HG02759 (cell line): ENCODE measurements at regions not wholly inside any gene's neighbourhood (a gene's known extent, or its start where the extent isn't known, plus 50 kb on each side); places are given as distances from the start of the nearest gene placed in this dataset.

Source experiments
- ATAC-seq: cut with Tn5 transposase; IDR thresholded peaks from one replicate; pipeline ENCODE4 v1.9.1; 2021; ENCODE audit warnings: mild to moderate bottlenecking, moderate library complexity; ENCODE audit not compliant: unreplicated experiment

DNA sequence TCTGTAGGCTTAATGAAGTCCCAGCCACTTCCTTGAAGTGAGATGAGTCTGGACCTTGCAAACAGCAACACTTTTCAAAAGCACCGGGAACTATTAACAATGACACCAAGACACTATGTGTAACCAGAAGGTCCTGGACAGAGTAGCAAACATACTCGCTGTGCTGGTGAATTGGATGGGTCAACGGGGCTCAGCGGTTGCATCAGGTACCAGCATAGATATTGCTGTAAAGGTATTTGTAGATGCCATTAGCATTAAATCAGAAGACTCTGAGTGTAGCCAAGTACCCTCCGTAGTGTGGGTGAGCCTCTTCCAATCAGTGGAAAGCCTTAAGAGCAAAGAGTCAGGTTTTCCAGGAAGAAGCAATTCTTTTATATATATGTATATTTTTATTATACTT lies 140.5 kb downstream of the IRX2 start:
- ATAC-seq: no peak

DNA sequence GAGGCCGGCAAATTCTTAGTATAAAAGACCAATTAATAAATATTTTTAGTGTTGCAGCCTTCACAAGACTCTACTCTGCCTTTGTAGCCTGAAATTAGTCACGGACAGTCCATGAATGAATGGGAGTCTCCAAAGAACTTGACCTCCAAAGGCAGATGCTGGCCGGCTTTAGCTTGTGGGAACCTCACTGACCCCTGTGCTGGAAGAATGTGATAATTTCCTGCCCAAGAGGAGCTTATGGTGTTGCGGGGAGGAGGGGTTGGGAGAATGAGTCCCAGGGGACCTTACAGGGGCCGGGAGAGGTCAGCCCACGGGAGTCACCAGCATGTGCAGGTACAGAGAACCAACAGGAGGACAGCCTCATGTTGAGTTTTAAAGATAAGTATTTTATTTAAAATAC lies 143.1 kb downstream of the IRX2 start:
- ATAC-seq: no peak

DNA sequence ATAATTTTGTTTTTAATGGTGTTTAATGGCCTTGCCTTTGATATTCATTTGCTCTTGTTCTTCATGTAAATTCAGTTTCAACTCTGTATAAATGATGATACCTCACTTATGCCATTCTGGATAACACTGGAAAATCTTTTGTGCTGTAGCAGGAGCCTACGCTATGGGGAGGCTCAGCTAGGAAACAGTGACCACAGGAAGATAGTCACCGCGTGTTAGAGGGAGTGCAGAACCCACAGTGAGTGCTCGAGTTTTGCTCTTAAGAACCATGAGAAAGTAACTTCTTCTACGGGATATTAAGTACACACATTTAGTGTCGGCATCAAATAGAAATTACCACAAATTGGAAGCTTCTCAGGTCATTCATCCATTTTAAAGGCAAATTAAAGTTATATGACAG lies 143.9 kb downstream of the IRX2 start:
- no peak for ATAC-seq

DNA sequence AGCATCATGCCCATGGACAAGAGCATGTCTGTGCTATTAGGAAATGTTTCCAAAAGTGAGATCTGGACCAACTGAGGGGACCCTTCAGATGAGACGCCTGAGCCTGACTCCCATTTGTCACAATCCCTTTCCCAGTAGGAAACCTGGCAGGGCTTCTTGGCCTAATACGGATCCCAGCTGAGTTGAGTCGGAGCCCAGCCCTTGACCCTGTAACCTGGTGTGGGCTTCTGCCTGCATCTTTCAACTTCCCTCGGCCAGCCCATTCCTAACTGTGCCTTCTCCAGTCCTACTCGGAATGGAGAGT lies 148.3 kb downstream of the IRX2 start:
- ATAC-seq: no peak

DNA sequence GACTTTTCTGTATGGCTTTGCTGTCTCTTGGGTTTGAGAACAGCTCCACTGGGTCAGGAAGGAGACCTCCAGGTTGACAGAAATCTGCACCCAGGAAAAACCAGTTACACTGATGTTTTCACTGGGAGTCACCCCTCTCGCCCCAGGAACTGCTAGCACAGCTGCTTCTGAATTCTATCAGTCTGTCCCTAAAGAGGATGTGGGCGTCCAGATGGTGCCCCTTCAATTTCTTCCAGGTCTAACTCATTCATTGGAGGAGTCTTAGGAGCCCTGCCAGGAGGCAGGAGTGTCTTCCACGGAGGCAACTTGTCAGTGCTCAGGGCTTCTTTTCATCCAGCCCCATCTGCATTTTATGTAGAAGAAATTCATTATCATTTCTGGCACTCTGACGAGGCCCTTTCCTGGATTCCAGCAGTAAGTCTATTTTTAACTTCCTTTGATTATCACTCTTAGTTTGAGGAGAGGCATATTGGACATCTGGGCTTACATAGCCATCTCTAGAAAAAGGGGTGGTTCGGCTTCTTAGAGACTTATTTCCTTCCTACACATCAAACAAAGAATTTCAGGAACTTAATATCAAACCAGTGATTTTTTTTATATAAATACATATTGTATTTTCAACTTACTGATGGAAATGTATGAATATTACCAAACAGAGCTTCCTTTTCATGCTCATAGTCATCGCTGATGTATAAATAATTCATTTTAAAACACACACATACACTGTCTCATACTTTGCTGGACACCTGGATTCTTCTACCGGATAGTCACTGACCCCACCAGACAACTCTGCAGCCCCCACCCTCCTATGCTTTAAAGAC lies 148.8 kb downstream of the IRX2 start:
- no peak for ATAC-seq

DNA sequence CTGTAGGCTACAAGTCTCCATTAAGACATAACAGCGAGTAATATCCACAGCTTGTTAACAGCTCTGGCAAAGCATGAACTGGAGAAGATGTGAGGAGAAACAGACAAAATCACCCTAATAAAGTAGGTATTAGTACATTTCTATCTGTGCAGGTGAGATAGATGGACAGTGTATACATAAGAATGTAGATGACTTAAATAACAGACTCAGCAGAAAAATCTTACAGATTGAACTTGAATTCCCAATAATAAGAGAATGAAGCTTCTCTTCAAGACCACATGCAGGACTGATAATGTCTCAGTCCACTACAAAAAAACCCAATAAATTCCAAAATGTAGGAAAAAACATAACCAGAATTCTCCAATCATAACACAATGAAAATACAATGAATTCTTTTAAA lies 153.0 kb downstream of the IRX2 start:
- ATAC-seq: no peak

DNA sequence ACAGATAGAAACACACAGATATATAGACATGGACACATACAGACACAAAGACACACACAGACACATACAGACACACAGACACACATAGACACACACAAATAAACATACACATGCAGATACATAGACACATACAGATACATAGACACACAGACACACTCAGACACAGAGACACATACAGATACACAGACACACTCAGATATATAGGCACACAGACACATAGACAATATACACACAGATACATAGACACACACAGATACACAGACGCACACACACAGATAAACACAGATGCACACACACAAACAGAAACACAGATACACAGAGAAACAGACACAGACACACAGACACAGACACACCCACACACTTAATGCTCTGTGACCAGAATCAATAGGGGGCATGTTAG lies 156.8 kb downstream of the IRX2 start:
- no peak for ATAC-seq

DNA sequence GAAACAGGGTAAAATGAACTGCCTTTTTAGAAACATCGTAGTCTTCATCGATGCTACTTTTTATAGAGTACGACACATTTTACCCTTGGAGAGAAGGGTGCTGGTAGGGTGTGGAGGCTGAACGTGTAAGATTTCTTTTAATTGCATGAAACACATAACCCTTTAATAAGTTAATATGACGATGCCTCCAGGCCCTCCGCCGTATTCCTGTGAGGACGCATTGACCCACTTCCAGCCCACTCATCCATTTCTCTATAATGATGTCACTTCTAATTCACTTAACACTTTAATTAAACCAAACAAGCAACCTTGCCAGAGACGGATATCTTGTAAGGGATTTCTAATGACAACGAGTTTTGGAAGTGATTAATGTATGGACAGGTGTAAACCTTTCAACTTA lies 158.7 kb downstream of the IRX2 start:
- no peak for ATAC-seq

DNA sequence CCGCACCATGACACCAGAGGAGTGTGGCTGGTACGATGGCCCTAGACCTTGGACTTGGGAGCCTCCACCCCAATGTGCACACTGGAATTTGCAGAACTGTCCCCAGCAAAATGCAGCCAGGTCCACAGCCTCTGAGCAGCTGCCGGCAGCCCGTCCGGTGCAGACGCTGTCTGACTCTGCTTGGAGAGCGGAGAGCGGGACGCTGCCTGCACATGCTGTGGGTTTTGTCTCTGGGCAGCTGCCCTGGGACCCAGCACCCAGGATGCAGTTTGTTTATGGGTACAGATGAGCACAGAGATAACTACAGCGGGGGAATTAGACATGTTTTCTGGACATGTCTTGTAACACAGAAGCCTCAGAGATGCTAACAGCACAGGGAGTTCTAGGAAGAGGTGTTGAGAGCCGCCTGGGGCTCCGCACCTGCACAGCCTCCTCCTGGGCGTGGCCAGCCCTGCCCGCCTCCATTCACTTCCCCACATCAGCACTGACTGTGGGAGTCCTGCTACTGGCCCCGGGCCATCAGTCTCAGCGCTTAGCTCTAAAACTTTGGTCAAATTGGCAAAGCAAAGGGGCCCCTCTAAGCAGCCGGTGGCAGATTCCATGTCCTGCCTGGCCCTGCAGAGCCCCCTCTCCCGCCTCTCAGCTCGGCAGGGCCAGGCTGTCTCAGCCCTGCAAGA lies 159.6 kb downstream of the IRX2 start:
- no peak for ATAC-seq

DNA sequence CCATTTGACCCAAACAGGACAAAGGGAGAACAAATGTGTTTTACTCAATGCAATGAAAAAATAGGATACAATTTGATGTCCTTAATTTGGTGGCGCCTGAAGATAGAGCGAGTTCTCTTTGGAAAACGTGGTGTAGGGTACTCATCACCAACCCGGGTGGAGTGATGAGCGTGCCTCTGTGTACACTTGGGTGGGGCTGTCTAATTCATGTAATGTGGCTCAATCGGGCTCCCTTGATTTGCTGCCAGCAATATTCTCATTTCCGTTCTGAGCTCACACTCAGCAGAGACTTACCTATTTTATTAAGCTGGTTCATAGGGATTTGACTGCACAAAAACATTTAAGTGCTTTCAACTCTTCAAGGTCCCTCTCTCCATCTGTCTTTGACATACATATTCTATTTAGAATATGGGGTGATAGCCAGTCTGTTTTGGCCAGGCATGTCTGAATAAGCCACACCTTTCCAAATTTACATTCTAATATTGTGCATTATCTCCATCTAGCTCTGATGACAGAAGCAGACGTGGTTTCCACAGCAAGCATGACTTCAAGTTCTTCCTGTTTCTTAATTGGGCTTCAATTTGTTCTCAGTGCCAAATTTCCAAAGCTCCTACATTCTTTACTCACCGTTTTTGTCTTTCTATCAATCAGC lies 162.5 kb downstream of the IRX2 start:
- ATAC-seq: no peak

DNA sequence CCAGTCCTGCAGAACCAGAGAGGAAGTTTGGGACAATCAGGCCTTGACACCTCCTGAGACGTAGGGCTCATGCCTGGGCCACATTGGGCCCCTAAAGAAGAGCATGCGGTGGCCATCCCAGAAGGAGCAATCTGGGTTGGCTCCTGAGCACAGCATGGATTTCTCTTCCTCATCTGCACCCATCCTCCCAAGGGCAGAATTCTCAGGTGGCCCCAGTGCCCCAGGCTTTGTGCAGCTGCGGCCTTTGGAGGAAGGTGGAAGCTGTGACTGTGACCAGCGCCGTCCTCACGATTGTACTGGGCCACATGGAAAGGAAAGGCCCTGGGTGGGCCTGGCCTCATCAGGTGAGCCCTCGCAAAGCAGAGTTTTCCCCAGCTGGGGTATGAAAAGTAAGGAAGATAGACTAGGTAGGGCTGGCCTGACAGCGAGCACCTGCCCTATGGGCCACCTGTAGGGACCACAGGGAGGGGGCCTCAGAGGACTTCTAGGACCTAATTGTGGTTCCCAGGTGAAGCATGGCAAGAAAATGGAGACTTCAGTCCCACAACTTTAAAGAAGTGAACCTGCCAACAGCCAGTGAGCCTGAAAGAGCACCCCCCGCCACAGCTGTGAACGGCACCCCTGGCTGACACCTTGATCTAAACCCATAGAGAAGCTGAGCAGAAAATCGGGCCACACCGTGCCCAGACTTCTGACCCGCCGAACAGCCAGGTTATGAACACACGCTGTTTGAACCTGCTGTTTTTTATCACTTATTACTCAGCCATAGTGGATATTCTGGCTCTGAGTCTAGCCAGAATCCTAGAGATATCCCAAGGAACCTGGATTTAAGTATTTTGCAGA lies 164.1 kb downstream of the IRX2 start:
- ATAC-seq: no peak

DNA sequence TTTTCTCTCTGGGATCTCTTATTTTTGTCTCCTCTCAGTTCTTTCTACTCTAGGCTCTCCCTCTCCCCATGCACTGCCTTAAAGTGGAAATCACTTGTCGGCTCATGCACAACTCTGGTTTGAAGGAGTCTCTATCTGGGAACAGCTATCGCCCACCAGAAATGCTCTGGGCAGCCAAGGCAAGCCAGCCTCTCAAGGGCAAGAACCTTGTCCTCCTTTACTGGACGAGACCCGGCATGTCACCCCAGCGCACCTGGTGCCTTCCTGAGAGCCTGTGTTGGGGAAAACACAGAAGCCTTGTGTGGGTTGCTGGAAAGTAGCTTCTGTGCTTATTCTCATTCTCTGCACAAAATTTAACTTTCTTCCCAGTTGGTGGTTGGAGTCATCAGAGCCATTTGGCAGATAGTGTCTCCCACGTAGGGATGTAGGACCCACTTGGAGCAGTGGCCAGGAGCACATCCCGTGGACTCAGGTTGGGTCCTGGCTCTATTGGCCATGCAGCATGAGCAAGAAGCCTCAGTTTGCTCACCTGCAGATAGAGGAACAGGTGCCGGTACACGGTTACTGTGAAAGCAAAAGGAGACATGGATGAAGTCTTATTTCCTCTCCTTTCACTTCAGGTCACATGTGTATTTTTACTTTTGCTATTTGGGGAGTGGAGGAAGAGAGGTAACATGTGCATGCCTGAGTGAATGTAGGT lies 165.3 kb downstream of the IRX2 start:
- no peak for ATAC-seq

DNA sequence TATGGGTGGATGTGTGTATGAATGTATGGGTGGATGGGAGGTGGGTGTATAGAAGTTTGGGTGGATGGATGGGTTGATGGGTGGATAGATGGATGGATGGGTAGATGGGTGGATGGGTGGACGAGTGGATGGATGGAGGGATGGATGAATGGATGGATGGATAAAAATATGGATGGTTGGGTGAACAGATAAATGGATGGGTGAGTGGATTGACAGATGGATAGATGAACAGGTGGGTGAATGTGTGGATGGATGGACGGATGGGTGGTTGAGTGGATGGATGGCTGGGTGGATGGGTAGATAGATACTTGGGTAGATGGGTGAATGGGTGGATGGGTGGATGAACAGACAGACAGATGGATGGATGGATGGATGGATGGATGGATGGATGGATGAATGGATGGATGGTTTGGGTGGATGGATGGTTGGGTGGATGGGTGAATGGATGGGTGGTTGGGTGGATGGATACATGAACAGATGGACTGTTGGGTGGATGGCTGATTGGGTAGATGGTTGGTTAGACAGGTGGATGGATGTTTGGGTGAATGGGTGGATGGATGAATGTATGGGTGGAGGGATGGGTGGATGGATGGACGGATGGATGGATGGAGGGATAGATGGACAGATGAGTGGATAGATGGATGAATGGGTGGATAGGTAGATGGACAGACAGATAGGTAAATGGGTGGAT lies 166.8 kb downstream of the IRX2 start:
- ATAC-seq: no peak

DNA sequence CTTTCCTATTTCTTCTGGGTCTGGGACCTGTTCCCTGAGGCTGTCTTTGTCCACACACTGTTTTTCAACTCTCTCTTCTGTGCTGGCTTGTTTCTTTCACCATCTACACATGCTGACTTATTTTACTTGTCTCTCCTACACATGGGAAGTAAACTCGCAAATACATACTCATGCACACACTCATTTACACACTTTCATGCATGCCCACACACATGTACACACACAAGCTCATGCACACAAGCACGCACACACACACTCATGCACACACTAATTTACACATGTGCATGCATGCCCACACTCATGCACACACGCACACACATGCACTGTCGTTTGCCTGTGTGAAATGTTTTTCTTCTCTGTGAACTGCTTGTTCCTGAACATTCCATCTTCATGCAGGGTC lies 169.0 kb downstream of the IRX2 start:
- no peak for ATAC-seq

DNA sequence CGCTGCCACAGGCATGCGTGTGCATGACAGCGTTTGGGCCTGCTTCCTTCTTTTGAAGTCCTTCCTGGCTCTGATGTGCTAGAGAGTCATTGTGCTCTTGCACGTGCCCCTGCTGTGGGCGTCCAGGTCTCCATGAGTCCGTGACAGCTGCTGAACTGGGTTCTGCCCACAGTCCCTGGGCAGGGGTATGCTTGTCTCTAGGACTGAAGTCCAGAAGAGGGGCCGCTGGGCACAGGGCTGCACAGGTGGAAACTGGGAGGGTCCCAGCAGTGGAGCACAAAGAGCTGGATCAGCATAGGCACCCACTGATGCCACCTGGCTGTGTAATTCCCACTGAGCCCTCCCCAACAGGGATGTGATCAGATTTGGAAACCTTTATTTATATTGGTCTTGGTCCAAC lies 169.4 kb downstream of the IRX2 start:
- ATAC-seq: no peak

DNA sequence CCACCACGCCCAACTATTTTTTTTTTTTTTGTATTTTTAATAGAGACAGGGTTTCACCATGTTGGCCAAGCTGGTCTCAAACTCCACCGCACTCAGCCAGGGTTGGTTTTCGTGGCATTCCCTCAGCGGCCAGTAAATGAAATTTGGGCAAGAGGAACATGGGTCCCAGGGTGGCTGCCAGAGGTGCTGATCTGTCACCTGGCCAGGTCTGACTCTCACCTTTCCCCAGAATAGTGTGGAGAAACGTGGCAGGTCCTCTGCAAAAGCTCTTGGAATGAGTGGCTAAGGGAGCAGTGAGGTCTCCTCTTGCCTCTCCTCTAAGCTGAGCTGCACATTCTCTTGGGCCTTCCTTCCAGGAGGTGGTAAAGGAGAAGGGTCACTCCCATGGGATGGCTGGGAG lies 170.1 kb downstream of the IRX2 start:
- ATAC-seq: no peak

DNA sequence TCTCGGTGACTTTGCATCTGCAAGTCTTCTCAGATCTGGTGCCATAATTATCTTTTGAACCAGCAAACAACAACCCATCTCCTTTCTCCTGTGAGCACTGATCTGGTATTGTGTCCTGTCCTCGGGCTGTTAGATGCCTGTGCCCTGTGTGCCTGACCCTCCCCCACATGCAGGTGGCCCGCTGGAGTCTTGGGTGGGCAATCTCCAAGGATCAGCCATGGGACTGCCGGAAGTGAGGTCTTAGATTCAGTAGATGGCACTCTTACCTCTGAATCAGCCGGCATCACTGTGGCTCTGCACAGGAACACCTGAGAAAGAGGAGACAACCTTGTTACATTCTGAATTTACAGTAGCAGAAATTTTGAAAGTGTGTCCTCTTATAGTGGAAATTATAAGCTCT lies 172.4 kb downstream of the IRX2 start:
- ATAC-seq: no peak

DNA sequence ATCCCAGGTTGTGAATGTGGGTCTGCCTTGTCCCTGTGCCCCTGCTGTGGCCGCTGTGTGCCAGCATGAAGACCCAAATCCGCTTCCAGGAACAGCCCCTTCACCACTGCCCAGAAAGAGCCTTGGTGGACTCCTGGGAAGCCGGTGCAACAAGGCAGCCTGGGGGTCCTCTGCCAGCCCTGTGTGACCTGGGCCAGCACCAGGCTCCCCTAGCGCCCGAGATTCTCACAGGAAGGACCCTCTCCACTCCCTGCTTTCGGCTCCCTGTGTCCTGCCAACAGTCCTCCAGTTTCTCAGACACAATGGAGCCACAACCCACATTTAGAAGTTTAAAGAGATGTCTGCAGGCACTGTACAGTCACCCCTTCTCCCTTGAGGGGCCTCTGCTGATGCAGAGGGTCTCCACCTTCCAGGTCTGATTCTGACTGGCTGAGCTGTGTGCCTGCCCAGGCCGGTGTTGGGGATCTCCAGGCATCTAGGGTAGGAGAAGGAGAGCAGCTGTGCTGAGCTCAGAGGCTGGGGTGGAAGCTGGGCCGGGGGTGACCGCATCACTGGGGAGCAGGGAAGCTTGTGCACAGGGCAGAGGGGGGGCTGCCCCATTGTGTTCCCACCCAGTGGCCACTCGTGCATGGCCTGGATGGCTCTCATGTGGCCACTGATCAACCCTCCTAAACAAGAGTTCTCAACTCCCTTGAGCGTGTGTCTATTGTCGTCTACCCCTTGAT lies 174.0 kb downstream of the IRX2 start:
- no peak for ATAC-seq

DNA sequence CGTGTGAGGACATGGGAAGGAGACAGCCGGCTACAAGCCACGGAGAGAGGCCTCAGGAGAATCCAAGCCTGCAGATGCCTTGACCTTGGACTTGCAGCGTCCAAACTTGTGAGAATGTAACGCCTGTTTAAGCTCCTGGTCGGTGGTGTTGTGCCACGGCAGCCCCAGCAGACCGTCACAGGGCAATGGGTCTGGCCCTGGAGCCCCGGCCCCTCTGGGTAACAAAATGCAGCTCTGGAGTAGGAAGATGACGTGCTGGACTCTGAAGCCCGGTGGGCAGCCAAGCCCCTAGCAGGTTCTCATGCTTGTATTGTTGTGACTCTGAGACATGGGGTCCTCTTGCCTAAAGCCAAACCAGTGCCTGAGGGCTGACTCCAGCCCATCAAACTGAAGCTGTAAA lies 174.7 kb downstream of the IRX2 start:
- ATAC-seq: no peak

DNA sequence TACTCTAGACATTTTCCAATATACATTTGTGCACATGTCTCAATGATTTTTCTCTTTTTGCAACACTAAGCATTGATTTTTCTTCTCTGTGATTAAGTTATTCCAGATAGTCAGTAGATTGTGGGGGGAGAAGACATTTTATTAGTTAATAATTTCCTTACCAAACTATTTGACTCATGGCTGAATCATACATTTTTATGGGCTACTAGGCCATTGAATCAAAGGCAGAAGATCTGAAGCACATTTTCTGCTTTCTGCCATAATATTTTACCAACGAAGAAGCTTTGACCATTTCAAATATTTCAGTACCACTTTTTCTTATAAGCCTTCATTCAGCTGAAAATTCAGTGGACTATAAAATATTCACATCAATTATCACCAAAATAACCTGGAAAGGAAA lies 175.6 kb downstream of the IRX2 start:
- no peak for ATAC-seq
